ENCODE measurements at regions not wholly inside any gene's neighbourhood (a gene's known extent, or its start where the extent isn't known, plus 50 kb on each side); places are given as distances from the start of the nearest gene placed in this dataset.

GRCh38 chr2:217497843-217498377 is 504.9 kb downstream of the TNS1 start:
- H3K4me1 ChIP-seq (ENCODE audit: control insufficient read depth in 2 of 2, insufficient read depth in 2 of 2, low read length in 2 of 2): no peaks in the 10 kb centered on the region
- ATAC-seq (ENCODE audit: low read depth) (no peak), DNase-seq (no peak)
- no peaks in the 10 kb centered on the region for H3K79me2 ChIP-seq (ENCODE audit: control insufficient read depth, insufficient read depth, low read length)
- Mint-ChIP-seq H3K4me3 (no peak overlapping the region), H3K4me1 (no peaks in the 10 kb centered on the region), H3K27ac (no peak overlapping the region), H3K9me3 (ENCODE audit: insufficient read depth) (no peaks in the 10 kb centered on the region), H3K27me3 (peaks cover 7% of the 10 kb centered on the region)
- no peak overlapping the region for H3K4me2 ChIP-seq (replicated peaks; ENCODE audit: low read depth, low read length, poor library complexity, severe bottlenecking)
- TF ChIP-seq EZH2 (IDR thresholded peaks at IDR 0.05; ENCODE audit: borderline replicate concordance, insufficient read depth, low read depth, low read length, poor library complexity, severe bottlenecking) (no peak), CTCF (IDR thresholded peaks at IDR 0.05) (no peak)
- 0% methylated on average over 1 of the region's 3 CpGs for WGBS (ENCODE audit: insufficient coverage)
- H3K36me3 ChIP-seq (replicated peaks in 1 of 2; ENCODE audit: control extremely low read depth in 1 of 2, control insufficient read depth in 1 of 2, extremely low read depth in 1 of 2, insufficient read depth in 2 of 2, low read length in 1 of 2): no peaks in the 10 kb centered on the region
- CTCF ChIA-PET: no interaction called here
- no peak overlapping the region for H3K9ac ChIP-seq (ENCODE audit: low read length)
- POLR2A ChIA-PET: no interaction called here
- intact Hi-C loops (cut with micrococcal nuclease): no loop called here
- no peak overlapping the region for H3K4me3 ChIP-seq (ENCODE audit: control extremely low read depth in 1 of 5, extremely low read depth in 1 of 5, insufficient read depth in 1 of 5, low read depth in 2 of 5, low read length in 4 of 5)
- no peaks in the 10 kb centered on the region for H3K27me3 ChIP-seq (replicated peaks in 1 of 4; ENCODE audit: control extremely low read depth in 1 of 4, control insufficient read depth in 3 of 4, insufficient read depth in 4 of 4, low read length in 3 of 4)
- no peak overlapping the region for H3K27ac ChIP-seq (ENCODE audit: low read length in 2 of 2)
- peaks cover 0 to 2% (median 0%) of the 10 kb centered on the region in 3 donors for H3K9me3 ChIP-seq (ENCODE audit: control extremely low read depth in 1 of 3, control insufficient read depth in 2 of 3, insufficient read depth in 1 of 3, low read length in 2 of 3)
- H2AFZ ChIP-seq (ENCODE audit: insufficient read depth, low read depth, low read length, poor library complexity, severe bottlenecking): no peak overlapping the region
- H4K20me1 ChIP-seq (ENCODE audit: control insufficient read depth, insufficient read depth, low read length, poor library complexity, severe bottlenecking): no peaks in the 10 kb centered on the region

- no peak overlapping the region for H3K27ac Mint-ChIP-seq
- Histone ChIP-seq H3K4me3 (ENCODE audit: control extremely low read depth in 1 of 5, extremely low read depth in 1 of 5, insufficient read depth in 1 of 5, low read depth in 2 of 5, low read length in 4 of 5) (no peak overlapping the region), H3K9ac (ENCODE audit: low read length) (no peak overlapping the region), H2AFZ (ENCODE audit: insufficient read depth, low read depth, low read length, poor library complexity, severe bottlenecking) (no peak overlapping the region), H3K27me3 (replicated peaks in 1 of 4; ENCODE audit: control extremely low read depth in 1 of 4, control insufficient read depth in 3 of 4, insufficient read depth in 4 of 4, low read length in 3 of 4) (no peaks in the 10 kb centered on the region), H4K20me1 (ENCODE audit: control insufficient read depth, insufficient read depth, low read length, poor library complexity, severe bottlenecking) (no peaks in the 10 kb centered on the region), H3K36me3 (replicated peaks in 1 of 2; ENCODE audit: control extremely low read depth in 1 of 2, control insufficient read depth in 1 of 2, extremely low read depth in 1 of 2, insufficient read depth in 2 of 2, low read length in 1 of 2) (no peaks in the 10 kb centered on the region), H3K4me1 (ENCODE audit: control insufficient read depth in 2 of 2, insufficient read depth in 2 of 2, low read length in 2 of 2) (no peaks in the 10 kb centered on the region), H3K4me2 (replicated peaks; ENCODE audit: low read depth, low read length, poor library complexity, severe bottlenecking) (no peak overlapping the region), H3K79me2 (ENCODE audit: control insufficient read depth, insufficient read depth, low read length) (no peaks in the 10 kb centered on the region), H3K27ac (ENCODE audit: low read length in 2 of 2) (no peak overlapping the region), H3K9me3 (ENCODE audit: control extremely low read depth in 1 of 3, control insufficient read depth in 2 of 3, insufficient read depth in 1 of 3, low read length in 2 of 3) (peaks cover 0 to 2% (median 0%) of the 10 kb centered on the region in 3 donors)
- intact Hi-C loops (cut with micrococcal nuclease): no loop called here
- ChIA-PET POLR2A (no interaction called here), CTCF (no interaction called here)
- DNase-seq (no peak), ATAC-seq (ENCODE audit: low read depth) (no peak)
- H3K9me3 Mint-ChIP-seq (ENCODE audit: insufficient read depth): no peaks in the 10 kb centered on the region
- TF ChIP-seq EZH2 (IDR thresholded peaks at IDR 0.05; ENCODE audit: borderline replicate concordance, insufficient read depth, low read depth, low read length, poor library complexity, severe bottlenecking): no peak
- no peak for TF ChIP-seq CTCF (IDR thresholded peaks at IDR 0.05)
- 13% methylated on average over 3 of the region's 4 CpGs for WGBS (ENCODE audit: insufficient coverage)
- H3K4me1 Mint-ChIP-seq: no peaks in the 10 kb centered on the region
- H3K4me3 Mint-ChIP-seq: no peak overlapping the region
- peaks cover 7% of the 10 kb centered on the region for H3K27me3 Mint-ChIP-seq
These were observed 508.2 kb downstream of the TNS1 start for GRCh38 chr2:217494557-217494956.
